Fibroblast of skin of left quadriceps (primary cell): ENCODE measurements at regions not wholly inside any gene's neighbourhood (a gene's known extent, or its start where the extent isn't known, plus 50 kb on each side); places are given as distances from the start of the nearest gene placed in this dataset.
A peak's percentile ranks its signal among the peaks of the same experiment; 100 is the strongest.

Source experiments
- DNase-seq, 2 experiments: peaks; one replicate each; pipeline ENCODE4 v3.0.0-alpha.2; 2013; ENCODE audit warnings: low read depth in 2 of 2

DNA sequence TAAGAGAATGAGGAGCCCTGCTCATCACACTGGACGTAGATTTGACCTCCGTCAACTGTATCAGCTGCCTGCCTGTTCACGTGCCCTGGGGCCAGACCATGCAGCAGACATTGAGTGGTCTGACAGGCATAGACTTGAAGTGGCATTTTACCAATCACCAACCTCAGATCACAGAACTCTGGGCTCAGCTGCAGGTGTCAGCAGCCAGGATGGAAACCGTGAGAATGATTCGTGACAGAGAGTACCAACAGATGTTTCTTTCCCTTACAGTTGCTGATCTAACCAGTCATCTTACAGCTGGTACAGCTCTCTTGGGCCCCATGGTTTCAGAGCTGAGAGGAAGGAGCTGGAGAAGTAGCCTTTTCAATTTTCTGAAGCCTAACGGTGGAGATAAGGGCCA lies 148.9 kb downstream of the EN1 start:
- no peak for DNase-seq

DNA sequence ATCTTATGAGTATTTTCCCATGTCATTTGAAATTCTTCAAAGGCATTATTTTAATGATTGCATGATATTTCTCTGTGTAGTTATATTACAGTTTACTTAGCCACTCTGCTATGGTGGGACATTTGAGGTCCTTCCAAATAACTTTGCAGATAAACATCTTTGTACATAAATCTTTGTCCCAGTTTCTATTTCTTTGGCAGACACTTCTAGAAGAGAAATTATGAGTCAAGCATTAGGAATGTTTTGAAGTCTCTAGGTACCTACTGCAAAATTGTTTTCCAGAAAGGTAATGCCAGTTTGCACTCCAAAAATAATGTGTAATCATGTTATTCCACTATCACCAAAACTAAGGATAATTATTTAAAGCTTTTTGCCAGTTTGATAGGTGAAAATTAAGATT lies 149.7 kb downstream of the EN1 start:
- DNase-seq, result peak in 1 of 2 experiments; percentile 32

DNA sequence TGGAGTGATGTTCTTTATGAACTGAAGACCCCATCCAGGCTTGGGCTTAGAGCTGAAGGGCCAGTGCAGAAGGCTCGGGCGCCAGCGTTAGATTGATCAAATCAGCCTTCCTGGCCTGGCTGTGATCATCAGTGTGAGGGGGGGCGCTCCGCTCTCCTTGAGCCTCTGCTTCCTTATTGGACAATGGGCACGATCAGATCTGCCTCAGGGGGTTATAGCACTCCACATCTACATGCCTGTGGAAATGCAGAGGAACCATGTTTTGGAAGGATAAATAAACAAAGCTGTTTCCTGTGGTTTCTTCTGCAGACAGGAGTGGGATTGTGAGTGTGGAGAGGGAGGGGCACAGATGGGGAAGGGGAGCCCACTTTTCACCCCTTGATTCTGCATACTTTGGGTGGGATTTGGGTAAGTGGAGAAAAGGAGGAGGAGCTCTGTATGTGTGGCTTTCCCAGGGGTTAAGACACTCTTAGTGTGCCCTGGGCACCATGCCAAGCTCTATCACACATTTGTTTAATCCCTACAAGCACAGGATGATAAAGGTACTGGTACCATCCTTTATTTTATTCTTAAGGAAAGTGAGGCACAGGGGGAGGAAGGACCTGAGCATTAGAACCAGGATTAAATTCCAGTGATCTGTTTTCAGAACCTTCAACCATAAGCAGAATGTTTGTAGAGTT lies 150.5 kb downstream of the EN1 start:
- no peak for DNase-seq

DNA sequence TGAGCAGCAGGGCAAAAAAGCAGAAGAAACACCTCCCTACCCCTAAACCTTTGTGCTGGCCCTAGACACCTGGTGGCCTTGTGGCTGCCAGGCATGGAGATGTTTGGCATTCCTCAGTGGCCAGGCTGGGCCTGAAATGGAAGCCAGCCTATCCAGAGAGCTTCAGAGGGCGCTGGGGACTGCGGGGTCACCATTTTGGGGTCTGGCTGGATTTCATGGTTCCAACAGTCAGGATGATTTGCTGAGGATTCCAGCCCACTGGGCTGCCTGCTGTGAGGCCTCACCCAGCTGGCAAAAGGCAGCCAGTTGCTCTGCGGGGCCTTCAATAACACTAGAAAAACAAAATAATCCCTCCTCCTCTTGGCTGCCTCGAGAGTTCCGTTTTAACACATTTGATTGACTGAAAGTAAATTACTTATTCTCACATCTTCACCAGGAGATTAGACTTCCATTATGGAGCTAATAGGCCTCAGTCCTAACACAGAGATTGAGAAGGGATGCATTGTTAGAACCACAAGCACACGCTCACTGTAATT lies 154.1 kb downstream of the EN1 start:
- no peak for DNase-seq

DNA sequence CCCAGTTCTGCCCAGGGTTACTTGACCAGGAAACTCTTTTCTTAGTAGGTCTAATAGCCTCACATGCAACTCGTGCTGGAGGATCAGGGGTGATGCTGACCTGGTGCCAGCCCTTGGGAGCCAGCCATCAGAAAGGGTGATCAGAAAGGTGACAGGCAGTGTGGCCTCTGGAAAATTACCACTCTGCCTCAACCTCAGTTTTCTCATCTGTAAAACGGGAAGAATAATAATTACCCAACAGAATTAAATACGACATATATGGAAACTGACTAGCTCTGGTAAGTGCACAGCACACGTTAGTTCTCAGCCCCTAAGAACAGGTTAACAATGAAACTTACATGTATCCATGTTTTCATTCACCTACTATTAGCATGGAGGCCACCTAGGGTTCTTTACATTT lies 157.6 kb downstream of the EN1 start:
- no peak for DNase-seq

DNA sequence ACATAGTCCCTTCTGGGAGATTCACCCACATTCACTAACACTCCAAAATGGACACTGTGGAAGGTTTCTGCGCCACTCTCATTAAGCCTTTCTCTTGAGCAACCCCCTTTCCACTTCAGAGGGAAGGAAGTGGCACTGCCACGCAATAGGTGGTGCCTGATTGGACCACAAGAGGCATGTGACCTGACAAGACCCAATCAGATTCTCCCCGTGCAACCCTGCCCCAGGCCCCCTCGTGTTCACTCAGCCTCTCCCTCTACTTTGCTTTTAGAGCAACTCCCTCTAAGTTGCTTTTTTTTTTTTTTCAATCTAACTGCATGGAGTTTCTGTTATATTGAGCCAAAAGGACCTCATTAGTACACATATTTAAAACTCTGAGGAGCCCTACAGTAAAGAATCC lies 158.0 kb downstream of the EN1 start:
- no peak for DNase-seq

DNA sequence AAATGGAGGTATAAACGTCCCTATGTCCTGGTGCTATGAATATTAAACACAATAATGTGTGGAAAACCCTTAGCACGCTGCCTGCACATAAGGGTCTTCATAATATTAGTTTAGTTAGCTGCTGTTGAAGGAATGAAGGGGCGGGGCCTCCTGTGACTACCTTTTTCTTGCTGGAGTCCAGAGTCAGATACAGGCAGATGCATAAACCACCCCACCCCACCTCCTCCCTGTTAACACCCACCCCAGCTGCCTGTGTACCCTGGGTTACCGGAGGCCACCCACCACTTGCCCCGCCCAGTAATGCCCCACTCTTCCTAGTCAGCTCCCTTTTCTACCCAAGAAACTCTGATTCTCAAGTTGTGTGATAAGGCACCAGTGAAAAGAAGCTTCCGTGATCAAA lies 158.4 kb downstream of the EN1 start:
- DNase-seq, result no peak

DNA sequence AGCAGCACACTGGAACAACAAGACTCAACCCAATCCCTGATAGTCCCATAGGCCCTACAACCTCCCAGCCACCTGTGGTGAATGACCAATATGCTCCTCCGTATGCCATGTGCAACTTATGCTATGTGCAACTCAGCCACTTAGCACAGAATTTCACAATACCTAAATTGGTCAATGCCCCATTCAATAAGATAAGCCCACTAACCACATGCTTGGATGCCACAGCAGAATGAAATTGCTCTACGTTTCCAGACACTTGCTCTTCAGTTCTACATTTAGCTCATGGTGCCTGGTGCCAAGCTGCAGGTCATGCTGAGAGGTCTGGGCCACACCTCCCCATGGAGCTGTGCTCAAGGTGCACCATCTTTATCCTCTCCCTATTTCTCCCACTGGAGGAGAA lies 159.8 kb downstream of the EN1 start:
- DNase-seq, result no peak

DNA sequence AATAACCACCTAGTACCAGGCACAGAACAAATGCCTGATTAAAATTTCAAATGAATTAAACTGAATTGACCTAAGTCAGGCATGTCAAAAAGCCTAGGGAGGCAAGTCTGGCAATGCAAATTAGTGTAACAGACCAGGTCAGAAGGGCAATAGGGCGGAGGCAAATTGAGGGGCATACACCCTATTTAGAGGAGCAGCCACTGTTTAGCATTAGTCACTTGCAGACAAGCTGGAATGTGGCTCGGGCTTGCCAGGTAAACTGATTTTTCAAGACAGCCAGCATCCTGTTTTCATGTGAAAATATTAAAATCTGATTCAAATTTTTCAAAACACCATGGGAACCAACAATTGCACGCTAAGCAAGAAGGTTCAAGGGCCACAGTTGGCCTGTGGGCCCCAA lies 160.3 kb downstream of the EN1 start:
- DNase-seq, result no peak

DNA sequence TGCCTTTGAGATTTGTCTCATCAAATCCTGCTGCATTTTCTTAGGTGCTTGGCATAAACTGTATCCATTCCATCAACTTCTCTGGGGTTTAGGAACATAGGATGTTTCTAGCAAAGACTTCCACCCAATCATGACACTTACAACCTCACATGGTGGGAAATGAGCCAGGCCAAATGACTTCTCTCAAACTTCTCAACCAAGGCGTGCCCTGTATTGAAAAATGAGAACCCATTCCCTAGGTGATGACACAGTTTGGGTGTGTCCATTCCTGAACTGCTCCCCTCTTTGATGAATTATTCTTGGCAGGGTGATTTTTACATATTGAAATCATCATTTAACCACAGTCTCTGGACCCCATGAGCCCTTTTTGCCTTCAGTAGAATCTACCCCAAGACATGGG lies 161.1 kb downstream of the EN1 start:
- no peak for DNase-seq

DNA sequence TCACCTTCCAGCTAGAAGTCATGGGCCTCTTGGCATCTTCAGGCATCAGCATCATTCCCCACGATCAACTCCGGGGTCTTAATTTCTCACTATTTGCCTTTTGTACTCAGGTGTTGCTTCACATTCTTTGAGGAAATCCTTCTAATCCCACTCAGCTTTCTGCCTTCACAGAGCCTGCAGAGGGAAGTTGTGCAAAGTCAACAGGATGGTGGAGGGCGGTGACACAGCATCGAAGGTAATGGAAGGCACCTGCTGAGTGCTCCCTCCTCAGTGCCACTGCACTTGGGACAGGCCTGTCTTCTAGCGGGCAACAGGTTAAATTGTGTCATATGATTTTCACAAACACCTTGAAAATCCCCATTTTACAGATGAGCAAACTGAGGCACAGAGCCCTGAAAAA lies 164.0 kb downstream of the EN1 start:
- no peak for DNase-seq

DNA sequence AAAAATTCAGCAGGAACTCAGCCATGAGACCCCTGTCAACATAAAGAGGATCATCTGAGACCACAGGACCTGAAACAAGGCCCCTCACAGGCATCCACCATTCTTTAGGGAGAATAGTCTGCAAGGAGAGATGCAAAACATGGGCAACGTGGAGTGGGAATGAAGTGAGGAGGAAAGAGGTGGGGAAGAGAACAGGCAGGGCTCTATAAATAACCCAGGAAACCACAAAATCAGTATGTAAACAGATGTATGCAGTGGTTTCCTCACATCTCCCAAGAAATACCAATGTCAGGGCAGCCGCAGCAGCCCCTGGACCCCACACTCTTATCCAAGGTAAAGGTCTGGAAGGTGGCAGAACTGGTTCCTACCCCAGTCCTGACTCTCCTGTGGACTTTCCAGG lies 168.5 kb downstream of the EN1 start:
- no peak for DNase-seq

DNA sequence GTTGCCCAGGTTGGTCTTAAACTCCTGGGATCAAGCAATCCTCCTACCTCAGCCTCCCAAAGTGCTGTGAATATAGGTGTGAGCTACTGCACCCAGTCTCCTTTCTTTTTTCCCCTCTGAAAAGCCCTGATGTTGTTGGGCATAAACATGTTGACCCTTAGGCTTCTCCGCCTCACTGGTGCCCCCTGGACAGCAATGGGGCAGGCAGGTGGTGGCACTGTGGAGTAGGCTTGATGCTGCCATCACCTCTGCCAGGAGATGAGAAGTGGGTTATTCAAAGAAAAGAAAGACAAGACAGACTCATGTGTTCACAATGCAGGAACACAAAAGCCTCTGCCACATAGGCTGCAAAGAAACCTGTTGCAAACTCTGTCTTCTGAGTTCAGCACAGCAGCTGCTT lies 169.9 kb downstream of the EN1 start:
- no peak for DNase-seq

DNA sequence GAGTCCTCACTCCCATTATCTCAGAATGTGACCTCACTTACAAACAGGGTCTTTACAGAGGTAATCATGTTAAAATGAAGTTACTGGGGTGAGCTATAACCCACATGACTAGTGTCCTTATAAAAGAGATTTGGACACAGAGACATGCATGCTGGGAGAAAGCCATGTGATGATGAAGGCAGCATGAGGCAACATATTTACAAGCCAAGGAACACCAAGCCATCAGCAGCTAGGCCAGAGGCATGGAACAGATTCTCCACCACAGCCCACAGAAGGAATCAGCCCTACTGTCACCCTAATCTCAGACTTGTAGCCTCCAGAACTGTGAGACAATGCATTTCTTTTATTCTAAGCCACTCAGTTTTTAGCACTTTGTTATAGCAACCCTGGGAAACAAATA lies 171.9 kb downstream of the EN1 start:
- no peak for DNase-seq

DNA sequence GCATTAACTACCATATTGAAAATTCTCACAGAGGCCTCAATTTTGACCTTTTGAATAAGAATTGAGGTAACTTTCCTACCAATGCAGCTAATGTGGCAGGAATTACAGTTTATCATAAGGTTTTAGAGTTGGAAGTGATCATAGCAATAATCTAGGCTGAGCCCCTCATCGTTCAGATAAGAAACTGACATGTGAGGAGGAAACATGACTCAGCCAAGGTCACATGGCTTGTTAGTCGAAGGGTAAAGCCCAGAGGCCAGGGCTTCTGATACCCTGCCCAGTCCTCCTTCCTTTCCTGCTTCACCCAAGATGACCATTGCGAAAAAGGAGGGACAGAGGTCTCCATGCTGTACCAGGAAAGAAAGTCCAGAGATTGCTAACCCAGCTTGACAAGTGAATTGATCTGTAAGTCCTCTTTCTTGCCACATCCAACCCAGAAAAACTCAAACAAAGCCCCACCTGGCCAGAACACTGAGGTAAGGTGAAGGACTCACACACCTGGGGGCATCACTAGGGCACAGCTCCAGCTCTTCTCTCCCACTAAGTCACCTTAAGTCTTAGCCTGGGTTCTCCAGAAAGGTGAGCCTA lies 174.8 kb downstream of the EN1 start:
- no peak for DNase-seq

DNA sequence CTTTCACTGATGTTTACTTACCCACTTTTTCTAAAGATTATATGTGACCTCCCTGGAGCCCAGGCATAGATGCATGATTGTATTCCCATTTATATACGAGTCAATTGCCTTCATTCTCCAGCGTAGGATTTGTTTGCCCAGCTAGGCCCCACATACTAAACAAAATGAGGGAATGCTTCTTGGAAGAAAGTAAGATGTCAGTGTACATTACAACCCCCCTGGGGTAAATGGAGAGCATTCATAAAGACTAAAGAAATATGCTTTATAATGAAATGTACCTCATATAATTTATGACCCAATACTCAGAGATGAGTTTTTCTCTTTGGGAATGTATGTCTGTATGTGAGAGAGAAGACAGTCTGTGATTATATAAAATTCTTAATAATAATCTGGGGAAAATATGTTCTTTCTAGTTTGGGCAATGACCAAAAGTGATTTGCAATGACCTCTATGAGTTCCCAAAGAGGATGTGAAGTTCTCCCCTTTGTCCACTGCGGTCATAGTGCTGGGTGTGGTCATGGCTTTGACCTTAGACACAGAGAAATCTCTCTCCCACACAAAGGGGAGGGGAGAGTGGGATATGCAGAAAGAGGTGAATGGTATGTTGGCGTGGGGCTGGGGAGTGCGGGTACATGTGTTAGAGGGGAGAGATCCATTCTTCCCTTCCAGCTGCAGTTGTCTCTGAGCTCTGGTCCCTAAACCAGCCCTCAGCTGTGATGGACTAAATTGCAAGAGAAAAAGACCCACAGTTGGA lies 175.6 kb downstream of the EN1 start:
- no peak for DNase-seq

DNA sequence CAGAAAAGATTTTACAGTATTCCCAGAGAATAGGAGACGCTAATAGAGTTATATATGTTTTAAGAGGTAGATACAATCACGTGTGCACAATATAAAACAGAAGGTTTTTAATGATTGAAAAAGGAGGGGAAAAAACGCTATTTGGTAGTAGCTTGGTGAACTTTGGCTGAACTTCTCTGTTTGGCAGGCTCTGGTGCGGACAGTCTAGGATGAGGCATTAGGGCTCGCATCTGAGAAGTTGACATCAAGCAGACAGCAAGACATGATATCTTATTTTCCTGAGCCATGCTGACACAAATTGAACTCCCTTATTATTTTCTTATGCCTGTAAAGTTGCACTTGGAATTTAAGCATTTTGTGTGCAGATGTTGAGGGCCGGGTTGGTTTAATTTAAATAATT lies 176.6 kb downstream of the EN1 start:
- peak; percentile 84 to 86 for DNase-seq

DNA sequence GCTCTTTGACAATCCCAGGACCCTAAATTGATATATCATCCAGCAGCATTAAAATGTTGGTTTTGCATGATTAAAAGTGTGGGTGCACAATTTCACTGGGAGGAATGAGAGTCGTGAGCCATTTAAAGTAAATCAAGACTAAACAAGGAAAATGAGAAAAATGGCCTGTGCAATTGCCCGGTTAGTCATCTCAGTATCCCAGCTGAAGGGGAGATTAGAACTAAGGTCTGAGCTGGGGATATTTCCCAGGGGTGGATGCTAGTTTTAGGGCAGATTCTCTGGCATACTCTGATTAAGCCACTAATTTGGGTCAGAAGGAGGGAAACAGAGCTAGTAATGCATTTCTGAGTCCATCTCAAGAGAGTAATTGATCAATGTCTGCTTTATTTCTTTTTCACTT lies 177.2 kb downstream of the EN1 start:
- no peak for DNase-seq

DNA sequence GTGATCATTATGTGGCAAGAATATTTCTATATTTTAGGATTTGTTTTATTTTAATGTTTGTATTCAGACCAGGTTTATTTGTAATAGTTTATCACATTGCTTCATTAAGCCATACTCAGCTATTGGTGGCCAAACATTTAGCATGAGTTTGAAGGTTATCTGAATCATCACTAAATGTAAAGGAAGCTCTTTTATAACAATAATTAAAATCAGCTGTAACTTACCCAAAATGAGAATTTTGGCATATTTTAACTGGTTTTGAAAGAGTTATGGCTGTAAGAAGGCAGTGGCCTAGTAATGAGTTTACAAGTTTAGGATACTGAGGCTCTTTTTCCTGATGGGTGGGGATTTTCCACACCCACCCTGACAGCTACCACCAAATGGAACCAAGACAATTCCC lies 177.8 kb downstream of the EN1 start:
- DNase-seq, result peak; percentile 69 to 76

DNA sequence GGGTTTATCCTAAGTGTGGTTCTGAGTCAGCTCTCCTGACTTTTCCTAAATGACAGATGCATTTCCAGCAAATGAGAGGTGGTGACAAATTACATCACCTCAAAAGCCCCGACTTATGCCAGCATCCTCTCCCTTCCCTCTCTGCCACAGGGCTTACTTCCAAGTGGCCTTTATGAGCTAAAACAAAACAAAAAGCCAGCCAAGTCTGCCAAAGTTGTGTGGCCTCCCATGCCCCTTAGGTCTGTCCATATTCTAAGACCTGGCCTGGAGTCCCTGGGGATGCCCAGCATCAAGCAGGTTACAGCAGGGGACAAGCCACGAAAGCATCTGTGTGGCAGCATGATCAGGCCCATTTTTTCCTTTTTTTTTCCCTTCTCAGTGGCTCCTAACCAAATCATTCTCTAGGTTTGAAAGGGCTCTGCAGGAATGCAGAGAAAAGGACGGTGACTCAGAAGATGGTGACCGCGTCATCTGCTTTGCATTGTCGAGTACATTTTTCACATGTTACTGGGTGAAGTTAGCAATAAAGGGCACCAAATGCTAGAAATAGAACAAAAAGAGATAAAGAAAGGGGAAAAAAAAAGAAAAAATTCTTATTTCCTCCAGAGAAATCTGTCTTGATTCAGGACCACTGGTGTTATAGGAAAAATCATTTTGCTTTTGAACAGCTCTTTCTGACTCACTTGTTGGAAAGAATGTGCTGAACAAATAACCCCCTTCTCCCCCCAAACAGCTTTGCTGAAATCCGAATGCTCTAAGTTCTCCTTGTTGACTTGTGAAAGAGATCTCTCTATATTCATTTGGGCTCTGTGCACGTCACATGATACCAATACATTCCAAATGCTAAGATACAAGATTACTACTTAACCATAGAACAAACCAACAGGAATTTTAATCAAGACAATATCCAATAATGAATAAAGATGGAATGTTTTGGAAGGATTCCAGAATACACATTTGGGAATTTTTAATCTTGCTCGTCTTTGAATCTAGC lies 178.7 kb downstream of the EN1 start:
- peak; percentile 98 for DNase-seq

DNA sequence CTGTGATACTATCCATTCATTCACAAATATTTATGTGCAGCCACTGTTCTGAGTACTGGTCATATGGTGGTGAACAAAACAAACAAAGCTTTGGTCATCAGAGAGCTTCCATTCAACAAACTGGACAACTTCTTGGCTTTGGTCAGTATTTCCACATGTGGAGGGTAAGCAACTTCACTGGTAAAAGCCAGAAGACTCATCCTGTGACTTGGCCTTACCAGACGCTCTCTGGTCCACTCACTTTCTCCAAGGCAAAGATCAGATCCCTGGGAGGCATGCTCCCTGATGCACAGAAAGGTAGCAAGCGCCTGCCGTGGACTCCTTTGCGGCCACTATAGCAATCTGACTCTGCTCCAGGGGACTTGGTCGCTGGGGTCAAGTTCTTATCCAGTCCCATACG lies 179.5 kb downstream of the EN1 start:
- no peak for DNase-seq

DNA sequence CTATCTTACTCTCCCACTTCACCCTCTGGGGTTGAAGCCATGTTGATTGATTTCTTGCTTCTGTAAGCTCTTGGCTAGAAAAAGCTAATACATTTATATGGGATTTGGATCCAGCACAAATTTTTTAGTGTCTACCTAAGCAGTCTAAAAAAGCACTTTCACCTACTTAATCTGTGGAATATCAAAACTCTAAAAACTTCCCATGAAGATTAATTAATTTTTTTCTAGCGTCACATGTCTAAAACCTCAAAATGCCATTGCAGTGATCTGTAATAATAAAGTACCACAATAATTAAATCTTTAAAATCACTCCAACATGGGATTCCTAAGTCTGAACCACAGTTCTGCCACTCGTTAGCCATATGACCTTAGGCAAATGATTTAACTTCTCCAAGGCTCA lies 180.1 kb downstream of the EN1 start:
- DNase-seq, result peak; percentile 78 to 82
